Cardiac muscle cell (in vitro differentiated cells and primary cell): ENCODE measurements at regions not wholly inside any gene's neighbourhood (a gene's known extent, or its start where the extent isn't known, plus 50 kb on each side); places are given as distances from the start of the nearest gene placed in this dataset.

Experiments
- DNase-seq, 2 donors: peaks; one replicate each; pipeline versions ENCODE4 v3.0.0 to v3.0.0-alpha.2; 2010 to 2017; ENCODE audit warnings: low read depth in 1 of 2, low spot score in 1 of 2
- H3K27ac ChIP-seq: fragments of 200-600 bp; sonication (generic); 2 replicates; pipeline ENCODE4 v1.5.1; 2016
- H3K27me3 ChIP-seq: fragments of 200-600 bp; sonication (generic); 2 replicates; pipeline ENCODE4 v1.6.0; 2016; ENCODE audit warnings: control low read depth
- H3K36me3 ChIP-seq: fragments of 200-600 bp; sonication (generic); 2 replicates; pipeline ENCODE4 v1.5.1; 2016; ENCODE audit warnings: control low read depth
- H3K4me1 ChIP-seq: fragments of 200-600 bp; sonication (generic); 2 replicates; pipeline ENCODE4 v1.8.1; 2017; ENCODE audit warnings: low read depth, mild to moderate bottlenecking, mixed run types
- H3K4me3 ChIP-seq: fragments of 200-600 bp; sonication (generic); 2 replicates; pipeline ENCODE4 v1.5.1; 2016; ENCODE audit warnings: mild to moderate bottlenecking
- H3K9me3 ChIP-seq: fragments of 200-600 bp; sonication (generic); 2 replicates; pipeline ENCODE4 v1.5.1; 2017; ENCODE audit warnings: low read depth, mild to moderate bottlenecking, control low read depth
- TF ChIP-seq, protein P1 (sequence below): IDR thresholded peaks from 2 replicates; pipeline ENCODE4 v1.5.1; 2012; ENCODE audit warnings: low read depth, mild to moderate bottlenecking, low read length

DNA sequence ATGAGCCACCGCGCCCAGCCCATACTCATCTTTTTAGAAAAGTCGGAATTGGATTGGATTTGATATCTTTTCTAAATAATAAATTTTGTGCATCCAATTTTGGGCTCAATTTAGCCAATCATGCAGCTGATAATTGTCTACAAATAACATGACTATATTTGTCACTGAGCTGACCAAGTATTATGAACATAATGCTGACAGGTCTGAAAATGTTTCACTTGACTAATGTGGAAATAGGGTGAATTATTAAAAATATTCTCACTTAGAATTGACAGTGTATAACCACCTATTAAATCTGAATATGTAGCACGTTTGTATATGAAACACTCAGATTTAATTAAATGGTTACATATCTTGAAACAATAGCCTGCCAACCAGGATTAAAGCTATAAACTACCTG lies 657.2 kb upstream of the FSHR start:
- peak overlapping the region; percentile 96 for H3K27ac ChIP-seq
- TF ChIP-seq, protein P1, sequence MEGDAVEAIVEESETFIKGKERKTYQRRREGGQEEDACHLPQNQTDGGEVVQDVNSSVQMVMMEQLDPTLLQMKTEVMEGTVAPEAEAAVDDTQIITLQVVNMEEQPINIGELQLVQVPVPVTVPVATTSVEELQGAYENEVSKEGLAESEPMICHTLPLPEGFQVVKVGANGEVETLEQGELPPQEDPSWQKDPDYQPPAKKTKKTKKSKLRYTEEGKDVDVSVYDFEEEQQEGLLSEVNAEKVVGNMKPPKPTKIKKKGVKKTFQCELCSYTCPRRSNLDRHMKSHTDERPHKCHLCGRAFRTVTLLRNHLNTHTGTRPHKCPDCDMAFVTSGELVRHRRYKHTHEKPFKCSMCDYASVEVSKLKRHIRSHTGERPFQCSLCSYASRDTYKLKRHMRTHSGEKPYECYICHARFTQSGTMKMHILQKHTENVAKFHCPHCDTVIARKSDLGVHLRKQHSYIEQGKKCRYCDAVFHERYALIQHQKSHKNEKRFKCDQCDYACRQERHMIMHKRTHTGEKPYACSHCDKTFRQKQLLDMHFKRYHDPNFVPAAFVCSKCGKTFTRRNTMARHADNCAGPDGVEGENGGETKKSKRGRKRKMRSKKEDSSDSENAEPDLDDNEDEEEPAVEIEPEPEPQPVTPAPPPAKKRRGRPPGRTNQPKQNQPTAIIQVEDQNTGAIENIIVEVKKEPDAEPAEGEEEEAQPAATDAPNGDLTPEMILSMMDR, result no peak
- no peaks in the 10 kb centered on the region for H3K36me3 ChIP-seq

DNA sequence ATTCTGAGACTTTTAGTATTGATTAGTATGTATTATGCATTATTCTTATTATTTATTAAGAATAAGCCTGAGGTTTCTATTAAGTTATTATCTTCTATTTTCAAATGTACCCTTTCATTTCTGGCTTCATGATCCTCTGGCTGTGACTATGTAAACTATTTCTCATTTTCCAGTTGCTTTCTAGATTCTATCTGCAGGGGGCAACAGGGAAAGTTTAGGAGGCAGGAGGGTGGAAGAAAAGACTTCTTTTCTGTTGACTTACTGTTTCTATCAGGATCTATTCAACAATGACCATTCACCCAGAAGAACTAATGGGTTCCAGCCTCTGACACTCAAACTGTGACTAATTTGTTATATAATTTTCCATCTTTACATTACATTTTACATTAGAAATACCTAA lies 653.4 kb upstream of the FSHR start:
- Histone ChIP-seq H3K9me3 (no peaks in the 10 kb centered on the region), H3K4me3 (no peak overlapping the region), H3K27ac (no peak overlapping the region), H3K36me3 (no peaks in the 10 kb centered on the region), H3K27me3 (no peaks in the 10 kb centered on the region), H3K4me1 (peaks cover 18% of the 10 kb centered on the region)
- DNase-seq, result no peak
- TF ChIP-seq, protein P1, result no peak

More for the DNA sequence above, 657.2 kb upstream of the FSHR start:
- no peak for DNase-seq
- H3K4me1 ChIP-seq, result peaks cover 41% of the 10 kb centered on the region
- H3K4me3 ChIP-seq, result no peak overlapping the region
- no peaks in the 10 kb centered on the region for H3K9me3 ChIP-seq
- no peaks in the 10 kb centered on the region for H3K27me3 ChIP-seq

DNA sequence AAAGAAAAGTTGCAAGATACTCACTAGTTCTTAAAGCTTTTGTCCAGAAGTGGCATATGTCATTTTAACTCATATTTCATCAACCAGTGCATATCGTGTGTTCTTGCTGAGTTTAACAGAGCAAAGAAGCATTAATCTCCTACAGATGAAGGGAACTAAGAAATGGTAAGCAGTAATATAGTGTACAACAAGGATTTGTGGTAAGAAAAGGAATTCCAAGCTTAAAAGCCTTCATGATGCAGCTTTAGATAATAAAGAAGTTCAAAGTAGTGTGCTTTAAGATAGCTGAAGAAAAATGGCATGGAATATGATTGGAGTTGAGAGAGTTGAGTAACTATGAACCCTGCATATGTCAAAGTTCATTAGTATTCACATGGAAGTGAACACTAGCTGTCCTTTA lies 649.8 kb upstream of the FSHR start:
- no peaks in the 10 kb centered on the region for H3K9me3 ChIP-seq
- no peaks in the 10 kb centered on the region for H3K4me1 ChIP-seq
- no peaks in the 10 kb centered on the region for H3K27me3 ChIP-seq
- H3K36me3 ChIP-seq, result no peaks in the 10 kb centered on the region
- no peak for DNase-seq
- no peak overlapping the region for H3K4me3 ChIP-seq
- TF ChIP-seq, protein P1, result no peak
- H3K27ac ChIP-seq, result no peak overlapping the region

DNA sequence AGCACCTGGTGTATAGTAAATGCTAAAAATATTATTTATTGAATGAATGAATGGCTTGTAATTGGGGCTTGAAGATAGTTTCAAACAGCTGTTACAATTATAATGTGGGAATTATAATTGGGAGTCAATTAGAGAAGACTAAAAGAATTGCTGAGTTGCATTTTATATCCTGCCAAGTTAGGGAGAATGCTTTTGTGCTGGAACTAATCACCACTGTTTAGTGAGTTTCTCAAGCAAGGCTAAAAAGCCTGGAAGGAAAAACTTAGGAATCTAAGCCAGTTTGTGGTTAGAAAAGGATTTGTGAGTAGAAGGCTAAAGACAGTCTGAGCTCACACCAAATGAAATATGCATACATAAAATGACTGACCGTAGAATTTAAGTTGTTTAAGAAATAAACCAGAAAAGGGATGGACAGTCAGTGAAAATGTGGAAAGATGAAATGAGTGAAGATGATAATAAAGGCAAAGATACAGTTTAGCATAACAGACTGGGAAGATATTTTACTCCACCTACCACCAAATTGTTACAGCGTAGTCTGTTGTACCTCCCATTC lies 647.7 kb upstream of the FSHR start:
- Histone ChIP-seq H3K36me3 (no peaks in the 10 kb centered on the region), H3K27me3 (no peaks in the 10 kb centered on the region), H3K9me3 (no peaks in the 10 kb centered on the region), H3K4me3 (no peak overlapping the region), H3K4me1 (no peaks in the 10 kb centered on the region), H3K27ac (no peak overlapping the region)
- TF ChIP-seq, protein P1, result no peak
- no peak for DNase-seq

DNA sequence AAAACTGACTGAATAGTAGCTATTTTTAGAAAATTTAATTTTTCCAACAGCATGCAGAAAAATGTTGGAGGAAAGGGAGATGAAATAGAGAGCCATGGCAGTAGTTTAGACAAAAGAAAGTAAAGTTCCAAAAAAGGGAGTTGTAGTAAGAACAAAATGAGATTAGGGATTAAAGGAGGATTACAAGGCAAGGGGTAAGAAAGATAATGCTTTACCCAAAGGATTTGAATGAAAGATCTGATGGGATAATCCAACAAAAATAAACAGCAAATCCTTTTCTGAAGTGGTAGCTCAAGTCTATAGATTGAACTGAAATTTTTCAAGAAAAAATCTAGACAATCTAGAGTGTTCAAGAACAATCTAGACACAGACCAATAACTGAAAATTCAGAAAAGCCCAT lies 644.3 kb upstream of the FSHR start:
- H3K4me3 ChIP-seq, result no peak overlapping the region
- TF ChIP-seq, protein P1, result no peak
- H3K27ac ChIP-seq, result no peak overlapping the region
- no peaks in the 10 kb centered on the region for H3K27me3 ChIP-seq
- H3K4me1 ChIP-seq, result no peaks in the 10 kb centered on the region
- H3K36me3 ChIP-seq, result no peaks in the 10 kb centered on the region
- DNase-seq, result no peak
- H3K9me3 ChIP-seq, result no peaks in the 10 kb centered on the region

DNA sequence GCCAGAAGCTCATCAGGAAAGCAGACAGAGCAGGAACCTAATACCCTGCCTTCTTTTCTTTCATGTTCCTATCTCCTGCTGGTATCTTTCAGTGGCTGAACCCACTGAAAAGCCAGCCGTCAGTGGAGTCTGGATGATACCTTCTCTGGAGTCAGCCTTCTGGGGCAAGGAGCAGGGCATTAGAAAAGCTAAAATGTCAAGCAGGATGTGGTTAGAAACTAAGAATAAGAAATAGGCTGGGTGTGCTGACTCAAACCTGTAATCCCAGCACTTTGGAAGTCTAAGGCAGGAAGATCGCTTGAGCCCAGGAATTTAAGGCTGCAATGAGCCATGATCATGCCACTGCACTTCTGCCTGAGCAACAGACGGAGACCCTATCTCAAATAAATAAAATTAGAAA lies 642.0 kb upstream of the FSHR start:
- TF ChIP-seq, protein P1, result no peak
- H3K36me3 ChIP-seq, result no peaks in the 10 kb centered on the region
- DNase-seq, result no peak
- no peaks in the 10 kb centered on the region for H3K9me3 ChIP-seq
- no peaks in the 10 kb centered on the region for H3K27me3 ChIP-seq
- no peak overlapping the region for H3K4me3 ChIP-seq
- no peaks in the 10 kb centered on the region for H3K4me1 ChIP-seq
- H3K27ac ChIP-seq, result peak overlapping the region; percentile 63
